ENCODE measurements at regions not wholly inside any gene's neighbourhood (a gene's known extent, or its start where the extent isn't known, plus 50 kb on each side); places are given as distances from the start of the nearest gene placed in this dataset.

DNA sequence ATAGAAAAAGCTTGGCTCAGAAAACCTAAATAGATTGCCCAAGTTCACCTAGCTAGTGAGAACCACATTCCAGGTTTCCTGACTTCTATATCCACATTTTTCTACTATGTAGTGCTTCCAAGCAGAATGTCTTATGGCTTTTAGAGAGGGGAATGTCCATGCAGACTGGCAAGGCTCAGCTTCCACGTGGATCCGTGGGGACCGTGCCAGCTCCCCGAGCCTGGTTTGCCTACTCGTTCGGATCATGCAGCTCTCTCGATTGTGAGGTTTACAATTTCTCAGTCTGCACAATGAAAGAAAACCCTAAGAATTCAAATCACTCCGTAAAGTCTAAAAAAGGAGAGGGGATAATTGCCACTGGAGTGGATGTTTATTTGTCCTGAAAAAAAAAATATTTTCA lies 256.5 kb upstream of the NR4A3 start:
- H3K9me3 ChIP-seq (ENCODE audit: insufficient read depth in 2 of 2, low read depth in 1 of 2, low read length in 1 of 2) = no peaks in the 10 kb centered on the region
- no peak overlapping the region for H2BK20ac ChIP-seq (ENCODE audit: low read length)
- H3K36me3 ChIP-seq (ENCODE audit: control insufficient read depth in 2 of 4, insufficient read depth in 4 of 4, low read length in 3 of 4) = no peaks in the 10 kb centered on the region
- no peak overlapping the region for H2AK5ac ChIP-seq (ENCODE audit: low read depth, low read length)
- H2BK15ac ChIP-seq (ENCODE audit: low read length) = no peak overlapping the region
- no peak overlapping the region for H3K4me3 ChIP-seq (ENCODE audit: extremely low read depth in 1 of 4, insufficient read depth in 2 of 4, low read depth in 3 of 4, low read length in 4 of 4)
- ChIA-PET POLR2A (ENCODE audit: partially characterized antibody) (no interaction called here), CTCF (ENCODE audit: partially characterized antibody) (interaction anchor here (0.6 to 1.1 kb wide), 2 partner anchors 10 to 1379 kb away, joined by 3 read pairs; no protein-coding TSS in a partner anchor)
- DNase-seq (ENCODE audit: low read depth in 1 of 2, low spot score in 2 of 2) (no peak), FAIRE-seq (no peak)
- H3K4me1 ChIP-seq (replicated peaks in 1 of 4; ENCODE audit: control insufficient read depth in 3 of 4, insufficient read depth in 4 of 4, low read length in 3 of 4) = no peaks in the 10 kb centered on the region
- H2BK12ac ChIP-seq (ENCODE audit: low read depth, low read length) = no peak overlapping the region
- H3K14ac ChIP-seq (ENCODE audit: insufficient read length) = no peak overlapping the region
- no peaks in the 10 kb centered on the region; the same call in 1 of the 2 replicates for H3K23me2 ChIP-seq (ENCODE audit: low read depth, low read length)
- H3K27me3 ChIP-seq (replicated peaks in 1 of 4; ENCODE audit: control insufficient read depth in 3 of 4, extremely low read depth in 1 of 4, insufficient read depth in 3 of 4, low read length in 3 of 4) = no peaks in the 10 kb centered on the region
- H3K9ac ChIP-seq (replicated peaks in 1 of 4; ENCODE audit: extremely low read depth in 1 of 4, low read depth in 3 of 4, low read length in 3 of 4) = no peak overlapping the region
- no peak overlapping the region for H4K91ac ChIP-seq (replicated peaks; ENCODE audit: insufficient read length, low read length)
- no peak overlapping the region for H2AFZ ChIP-seq (ENCODE audit: low read length)
- no peaks in the 10 kb centered on the region for H3K79me1 ChIP-seq (ENCODE audit: low read depth, low read length)
- H2BK5ac ChIP-seq (ENCODE audit: low read depth, low read length) = no peak overlapping the region
- H3K79me2 ChIP-seq (ENCODE audit: control insufficient read depth in 1 of 2, insufficient read depth in 2 of 2, low read length in 2 of 2) = no peaks in the 10 kb centered on the region
- WGBS, 2 experiments (ENCODE audit: extremely low coverage in 1 of 2, insufficient coverage in 1 of 2, insufficient read length in 1 of 2, insufficient replicate concordance in 2 of 2, low coverage in 1 of 2, low lambda C conversion rate in 2 of 2, missing lambda C conversion rate in 1 of 2) = 98% methylated on average over 8 of the region's 8 CpGs; no CpG with 5 or more reads in 1 of the 2 experiments
- H3K4me2 ChIP-seq (ENCODE audit: insufficient read depth in 1 of 2, low read depth in 2 of 2, low read length in 2 of 2) = no peak overlapping the region
- H3K27ac ChIP-seq (ENCODE audit: low read depth, low read length) = no peak overlapping the region
- no peak overlapping the region for H2BK120ac ChIP-seq (replicated peaks; ENCODE audit: low read depth, low read length)
- H4K5ac ChIP-seq (ENCODE audit: insufficient read length, low read depth, low read length) = no peak overlapping the region
- no peaks in the 10 kb centered on the region for H4K20me1 ChIP-seq (replicated peaks in 1 of 2; ENCODE audit: control insufficient read depth in 1 of 2, insufficient read depth in 2 of 2, low read length in 2 of 2)
- H3K56ac ChIP-seq (replicated peaks; ENCODE audit: insufficient read length, low read depth, low read length) = no peak overlapping the region
- no peak overlapping the region for H3K18ac ChIP-seq (ENCODE audit: extremely low read depth, low read length)
- no peak overlapping the region; the same call in 1 of the 2 replicates for H4K8ac ChIP-seq (ENCODE audit: extremely low read depth, insufficient read depth, low read length)
- no peak overlapping the region for H3K23ac ChIP-seq (ENCODE audit: insufficient read length)
- no peak overlapping the region for H3K4ac ChIP-seq (replicated peaks; ENCODE audit: insufficient read length, low read depth, low read length)
- TF ChIP-seq POLR2A (IDR thresholded peaks at IDR 0.05; ENCODE audit: control extremely low read depth in 1 of 2, low read depth in 2 of 2, low read length in 2 of 2) = no peak
- no peak for TF ChIP-seq RXRA (IDR thresholded peaks at IDR 0.05; ENCODE audit: insufficient read depth, low read depth, low read length)
- TF ChIP-seq ZNF274 (IDR thresholded peaks at IDR 0.05; ENCODE audit: borderline replicate concordance, extremely low read depth, low read length) = no peak
- TF ChIP-seq GABPA (IDR thresholded peaks at IDR 0.05; ENCODE audit: borderline replicate concordance, insufficient read depth, low read length) = no peak
- TF ChIP-seq HDAC2 (IDR thresholded peaks at IDR 0.05; ENCODE audit: borderline replicate concordance in 1 of 2, low read depth in 2 of 2, low read length in 2 of 2) = no peak
- TF ChIP-seq KDM5A (IDR thresholded peaks at IDR 0.05; ENCODE audit: low read length) = no peak
- TF ChIP-seq RFX5 (IDR thresholded peaks at IDR 0.05; ENCODE audit: borderline replicate concordance, low read depth, low read length) = no peak
- no peak for TF ChIP-seq EZH2 (IDR thresholded peaks at IDR 0.05; ENCODE audit: low read depth, low read length, severe bottlenecking)
- no peak for TF ChIP-seq BCL11A (IDR thresholded peaks at IDR 0.05; ENCODE audit: low read depth in 2 of 2, low read length in 2 of 2)
- TF ChIP-seq KDM1A (IDR thresholded peaks at IDR 0.05; ENCODE audit: borderline replicate concordance, low read length) = no peak
- TF ChIP-seq TCF12 (IDR thresholded peaks at IDR 0.05; ENCODE audit: low read depth, low read length) = no peak
- TF ChIP-seq RNF2 (IDR thresholded peaks at IDR 0.05; ENCODE audit: borderline replicate concordance, low read depth, low read length, missing control alignments, poor library complexity, severe bottlenecking) = no peak
